Brain microvascular endothelial cell (primary cell): ENCODE measurements at regions not wholly inside any gene's neighbourhood (a gene's known extent, or its start where the extent isn't known, plus 50 kb on each side); places are given as distances from the start of the nearest gene placed in this dataset.

Experiments
- DNase-seq: peaks from one replicate; pipeline ENCODE4 v3.0.0-alpha.2; 2020
- H3K27ac ChIP-seq: fragments of 250-450 bp; sonication (Bioruptor Pico); 2 replicates; pipeline ENCODE4 v1.5.1; 2020; ENCODE audit warnings: mild to moderate bottlenecking, moderate library complexity
- H3K27me3 ChIP-seq: fragments of 250-450 bp; sonication (Bioruptor Pico); replicated peaks from 2 replicates; pipeline ENCODE4 v1.5.1; 2020; ENCODE audit warnings: mild to moderate bottlenecking
- H3K36me3 ChIP-seq: fragments of 250-450 bp; sonication (Bioruptor Pico); replicated peaks from 2 replicates; pipeline ENCODE4 v1.5.1; 2020; ENCODE audit warnings: mild to moderate bottlenecking
- H3K4me3 ChIP-seq: 2 replicates; pipeline ENCODE4 v1.5.1; 2011; ENCODE audit warnings: low read depth, mild to moderate bottlenecking, control low read depth, low read length, moderate library complexity
- CTCF ChIP-seq: IDR thresholded peaks from 2 replicates; pipeline ENCODE4 v1.5.1; 2011; ENCODE audit warnings: low read depth, mild to moderate bottlenecking, moderate library complexity, low read length, control low read depth, inconsistent platforms; ENCODE audit errors: missing control alignments
- in situ Hi-C: cut with HindIII; loops from 2 replicates; pipeline ENCODE4 v1.10.0; 2017; ENCODE audit warnings: low sequenced_read_pairs, low pct_ligation_motif_present

GRCh38 chr6:50602292-50602691, 111.0 kb upstream of the TFAP2D start:
- no peak overlapping the region for H3K27ac ChIP-seq
- H3K4me3 ChIP-seq: no peak overlapping the region
- H3K27me3 ChIP-seq: no peaks in the 10 kb centered on the region
- no peaks in the 10 kb centered on the region for H3K36me3 ChIP-seq
- in situ Hi-C loops: no loop called here
- peak; percentile 59 for TF ChIP-seq CTCF
- DNase-seq: peak; percentile 31

- no peak for DNase-seq
- H3K4me3 ChIP-seq: no peak overlapping the region
- no peaks in the 10 kb centered on the region for H3K36me3 ChIP-seq
- no peak for TF ChIP-seq CTCF
- in situ Hi-C loops: no loop called here
- no peak overlapping the region for H3K27ac ChIP-seq
- H3K27me3 ChIP-seq: no peaks in the 10 kb centered on the region
Observed at GRCh38 chr6:50608421-50608820, 104.9 kb upstream of the TFAP2D start.

- in situ Hi-C loops: no loop called here
- Histone ChIP-seq H3K36me3 (no peaks in the 10 kb centered on the region), H3K27me3 (no peaks in the 10 kb centered on the region), H3K4me3 (no peak overlapping the region), H3K27ac (no peak overlapping the region)
- DNase-seq: no peak
- no peak for TF ChIP-seq CTCF
Observed at GRCh38 chr6:50610562-50610961, 102.8 kb upstream of the TFAP2D start.

- DNase-seq: no peak
- Histone ChIP-seq H3K27me3 (no peaks in the 10 kb centered on the region), H3K4me3 (no peak overlapping the region), H3K27ac (no peak overlapping the region), H3K36me3 (no peaks in the 10 kb centered on the region)
- TF ChIP-seq CTCF: no peak
- in situ Hi-C loops: no loop called here
Observed at GRCh38 chr6:50635429-50635828, 77.9 kb upstream of the TFAP2D start.

- in situ Hi-C loops: no loop called here
Observed at GRCh38 chr6:50637267-50637666, 76.1 kb upstream of the TFAP2D start.

More at GRCh38 chr6:50637267-50637666, 76.1 kb upstream of the TFAP2D start:
- H3K36me3 ChIP-seq: no peaks in the 10 kb centered on the region
- no peak overlapping the region for H3K4me3 ChIP-seq
- no peak overlapping the region for H3K27ac ChIP-seq
- H3K27me3 ChIP-seq: no peaks in the 10 kb centered on the region
- TF ChIP-seq CTCF: no peak
- no peak for DNase-seq
